HG03139 (cell line): ENCODE measurements at regions not wholly inside any gene's neighbourhood (a gene's known extent, or its start where the extent isn't known, plus 50 kb on each side); places are given as distances from the start of the nearest gene placed in this dataset.

Experiments used
- ATAC-seq: cut with Tn5 transposase; IDR thresholded peaks from one replicate; pipeline ENCODE4 v1.9.1; 2021; ENCODE audit not compliant: unreplicated experiment

DNA sequence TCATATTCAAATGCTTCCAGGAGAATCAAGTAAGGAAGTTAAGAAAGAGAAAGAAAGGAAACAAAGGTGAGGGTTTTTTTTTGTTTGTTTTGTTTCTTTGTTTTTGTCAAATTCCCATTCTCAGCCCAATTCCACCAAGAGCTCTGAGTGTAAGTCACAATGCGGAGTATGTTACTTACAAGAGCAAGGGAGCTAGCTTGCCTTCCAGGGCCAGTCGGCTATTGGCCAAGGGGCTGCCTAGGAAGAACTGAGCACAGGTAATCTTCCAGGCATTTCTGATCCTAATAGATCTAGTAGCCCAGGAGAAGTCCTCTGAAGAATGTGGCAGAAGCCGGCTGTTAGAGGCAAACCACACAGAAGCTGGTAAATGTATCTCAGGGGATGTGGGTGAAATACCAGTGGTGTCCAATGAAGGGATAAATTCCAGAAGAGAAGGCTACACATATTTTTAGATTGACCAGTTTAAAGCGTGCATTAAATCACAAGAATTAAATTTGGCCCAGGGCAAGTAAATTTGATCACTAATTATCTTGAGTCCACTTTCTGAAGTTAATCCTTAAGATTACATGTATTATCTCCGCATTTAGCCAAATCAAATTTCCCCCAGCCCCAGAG lies 239.6 kb upstream of the ADAMTS5 start:
- no peak for ATAC-seq

DNA sequence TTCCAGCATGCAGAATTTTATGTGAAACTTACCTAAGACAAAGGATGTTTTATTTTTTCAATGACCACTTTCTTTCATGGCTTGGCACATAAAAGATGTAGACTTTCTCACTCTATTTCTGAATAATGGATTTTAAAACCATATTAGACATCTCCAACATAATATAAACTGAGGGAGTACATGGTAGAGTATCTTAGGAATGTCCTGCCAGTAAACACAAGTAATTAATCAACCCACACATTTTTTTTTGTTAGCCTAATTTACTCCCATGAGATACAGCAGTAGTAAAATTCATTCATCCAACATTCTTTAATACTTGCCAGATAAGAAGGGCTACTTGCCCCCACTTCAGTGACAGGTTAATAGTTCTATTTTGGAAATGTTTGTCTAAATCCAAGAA lies 235.4 kb upstream of the ADAMTS5 start:
- ATAC-seq, result no peak

DNA sequence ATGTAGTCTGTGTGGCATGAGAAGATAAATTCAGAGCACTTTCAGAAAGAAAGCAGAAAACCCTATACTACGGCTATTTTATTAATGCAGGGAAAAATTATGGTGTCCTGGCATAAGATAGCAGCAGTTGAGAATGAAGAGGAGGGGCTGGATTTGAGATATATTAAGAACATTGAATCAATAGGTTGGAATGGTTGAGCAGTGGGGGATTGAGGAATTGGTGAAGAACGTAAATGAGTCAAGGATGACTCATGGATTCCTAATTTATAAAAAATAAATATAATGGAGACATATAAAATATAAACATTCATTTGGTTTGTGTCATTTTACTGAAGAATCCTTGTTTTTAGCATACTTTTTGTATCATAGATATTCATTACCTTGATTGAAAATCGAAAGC lies 234.3 kb upstream of the ADAMTS5 start:
- no peak for ATAC-seq

DNA sequence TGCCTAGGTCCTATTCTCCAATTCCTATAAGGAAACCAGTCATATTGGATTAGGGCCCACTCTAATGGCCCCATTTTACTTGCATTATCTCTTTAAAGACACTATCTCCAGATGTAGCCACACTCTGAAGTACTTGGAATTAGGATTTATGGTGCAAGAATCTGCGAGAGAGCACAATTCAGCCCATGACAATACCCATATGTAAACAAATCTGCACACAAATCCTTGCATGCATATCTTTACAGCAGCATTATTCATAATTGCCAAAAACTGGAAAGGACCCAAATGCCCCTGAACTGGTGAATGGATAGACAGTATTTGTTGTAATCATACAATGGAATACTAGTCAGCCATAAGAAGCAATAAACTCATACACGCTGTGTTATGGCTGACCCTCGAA lies 229.8 kb upstream of the ADAMTS5 start:
- ATAC-seq, result no peak

DNA sequence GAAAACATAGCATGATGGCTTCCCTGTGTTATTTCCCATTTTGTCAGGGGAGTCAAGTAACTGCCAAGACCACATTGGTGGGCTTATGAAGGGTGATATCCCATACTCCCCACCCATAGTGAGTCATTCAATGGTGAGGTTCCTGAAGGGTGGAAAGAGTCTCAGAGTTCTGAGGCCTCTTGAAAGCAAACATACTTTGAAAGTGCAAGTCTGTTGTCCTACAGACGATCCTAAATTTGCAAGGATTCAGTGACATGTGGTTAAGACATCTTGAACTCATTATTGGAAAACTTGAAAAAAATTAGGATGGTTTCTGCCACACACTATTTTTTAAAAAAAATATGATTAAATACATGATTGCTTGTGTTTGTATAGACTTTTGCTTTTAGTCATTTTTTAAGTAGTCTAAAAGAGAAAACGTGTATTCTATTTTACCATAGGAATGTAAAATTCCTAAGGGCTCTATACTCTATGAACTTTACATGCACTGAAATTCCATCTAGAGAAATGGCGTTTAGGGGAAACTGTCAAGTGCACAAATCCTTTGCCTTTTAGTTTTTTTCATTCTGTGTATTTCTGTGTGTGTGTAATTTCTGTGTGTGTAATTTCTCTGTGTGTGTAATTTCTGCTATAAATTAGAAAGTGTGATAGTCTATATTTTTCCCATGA lies 225.5 kb upstream of the ADAMTS5 start:
- no peak for ATAC-seq

DNA sequence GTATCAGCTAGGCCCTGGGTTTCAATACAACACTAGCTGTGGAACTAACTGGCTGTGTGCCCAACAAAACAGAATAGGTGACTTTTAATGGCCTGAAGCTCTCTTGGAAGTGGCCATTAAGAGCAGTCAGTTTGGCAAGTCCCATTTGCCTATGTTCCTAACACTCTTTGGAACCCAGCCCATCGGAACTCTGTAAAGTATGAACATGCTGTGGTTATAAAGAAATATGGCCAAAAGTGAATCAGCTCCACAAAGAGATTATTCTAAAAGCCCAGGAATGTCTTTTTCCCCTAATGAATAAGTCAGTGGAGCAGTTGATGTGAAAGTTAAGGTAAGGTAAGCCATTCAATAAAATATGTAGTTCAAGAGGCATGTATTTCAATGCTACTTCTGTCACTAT lies 223.7 kb upstream of the ADAMTS5 start:
- ATAC-seq, result no peak

DNA sequence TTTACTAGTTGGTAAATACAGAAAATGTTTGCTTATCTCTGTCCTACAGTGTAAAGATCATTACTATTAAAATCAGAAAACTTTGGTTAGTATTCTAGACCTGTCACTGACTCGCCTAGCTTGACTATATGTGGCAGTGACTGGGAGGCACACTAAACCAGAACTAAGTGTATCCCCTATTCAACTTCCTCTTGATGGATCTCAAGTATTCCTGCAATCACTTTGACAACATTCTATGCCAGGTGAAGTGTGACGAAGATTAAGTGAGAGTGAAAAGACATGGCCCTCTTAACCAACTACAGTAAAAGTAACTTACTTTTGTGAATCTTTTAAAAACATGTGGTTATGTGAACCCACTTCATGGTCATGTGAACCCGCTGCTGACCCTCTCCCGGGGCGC lies 223.0 kb upstream of the ADAMTS5 start:
- ATAC-seq, result no peak

DNA sequence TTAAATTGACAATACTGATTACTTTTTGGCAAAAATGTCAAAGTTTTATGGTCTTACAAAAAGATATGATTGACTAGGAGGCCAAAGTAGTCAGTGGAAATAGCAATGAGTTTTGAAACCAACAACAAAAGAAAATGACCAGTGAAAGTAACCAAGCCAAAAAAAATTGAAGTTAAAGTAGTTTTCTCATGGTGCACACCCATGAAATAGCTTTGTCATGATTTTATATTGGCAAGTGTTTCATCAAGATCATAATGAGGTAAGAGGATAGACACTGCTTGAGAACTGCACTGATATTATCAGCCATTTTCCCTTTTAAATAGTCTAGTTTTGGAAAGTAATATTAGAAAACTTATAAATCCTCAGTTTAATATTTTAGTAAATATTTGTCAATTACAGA lies 206.2 kb upstream of the ADAMTS5 start:
- no peak for ATAC-seq

DNA sequence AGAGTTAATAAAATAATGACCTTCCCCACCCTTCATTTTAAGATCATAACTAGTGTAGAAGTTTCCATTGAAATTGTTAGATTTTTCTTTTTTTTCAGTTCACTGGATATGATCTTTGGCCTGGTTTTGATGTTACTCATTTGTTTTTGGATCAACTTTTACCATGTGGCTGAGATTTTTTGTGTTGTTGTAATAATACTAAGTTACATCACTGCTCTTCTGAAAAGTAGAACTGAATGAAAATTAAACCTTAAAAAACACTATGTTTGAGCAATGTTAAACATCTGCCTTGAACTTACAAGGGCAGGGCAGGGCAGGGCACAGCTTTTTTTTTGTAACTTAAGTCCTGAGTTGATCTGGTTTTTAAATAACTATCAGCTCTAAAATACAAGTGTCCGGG lies 204.8 kb upstream of the ADAMTS5 start:
- ATAC-seq, result no peak

DNA sequence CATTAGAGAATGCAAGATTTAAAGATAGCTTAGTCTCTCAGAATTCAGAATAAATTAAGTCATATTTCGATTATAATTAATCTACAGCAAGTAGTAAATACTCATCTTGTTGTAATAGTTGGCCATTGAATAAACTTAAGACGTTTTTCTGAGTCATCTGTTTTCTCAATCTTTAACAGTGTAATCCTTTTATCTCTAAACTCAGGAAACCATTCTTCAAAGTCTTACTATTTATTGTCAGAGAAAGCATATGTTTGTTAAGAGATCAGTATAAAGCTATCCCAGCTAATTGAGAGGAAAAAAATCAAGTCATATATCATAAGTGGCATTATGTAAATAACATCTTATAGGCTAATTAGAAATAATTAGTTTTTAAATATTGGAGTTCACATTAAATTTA lies 201.2 kb upstream of the ADAMTS5 start:
- ATAC-seq, result no peak

DNA sequence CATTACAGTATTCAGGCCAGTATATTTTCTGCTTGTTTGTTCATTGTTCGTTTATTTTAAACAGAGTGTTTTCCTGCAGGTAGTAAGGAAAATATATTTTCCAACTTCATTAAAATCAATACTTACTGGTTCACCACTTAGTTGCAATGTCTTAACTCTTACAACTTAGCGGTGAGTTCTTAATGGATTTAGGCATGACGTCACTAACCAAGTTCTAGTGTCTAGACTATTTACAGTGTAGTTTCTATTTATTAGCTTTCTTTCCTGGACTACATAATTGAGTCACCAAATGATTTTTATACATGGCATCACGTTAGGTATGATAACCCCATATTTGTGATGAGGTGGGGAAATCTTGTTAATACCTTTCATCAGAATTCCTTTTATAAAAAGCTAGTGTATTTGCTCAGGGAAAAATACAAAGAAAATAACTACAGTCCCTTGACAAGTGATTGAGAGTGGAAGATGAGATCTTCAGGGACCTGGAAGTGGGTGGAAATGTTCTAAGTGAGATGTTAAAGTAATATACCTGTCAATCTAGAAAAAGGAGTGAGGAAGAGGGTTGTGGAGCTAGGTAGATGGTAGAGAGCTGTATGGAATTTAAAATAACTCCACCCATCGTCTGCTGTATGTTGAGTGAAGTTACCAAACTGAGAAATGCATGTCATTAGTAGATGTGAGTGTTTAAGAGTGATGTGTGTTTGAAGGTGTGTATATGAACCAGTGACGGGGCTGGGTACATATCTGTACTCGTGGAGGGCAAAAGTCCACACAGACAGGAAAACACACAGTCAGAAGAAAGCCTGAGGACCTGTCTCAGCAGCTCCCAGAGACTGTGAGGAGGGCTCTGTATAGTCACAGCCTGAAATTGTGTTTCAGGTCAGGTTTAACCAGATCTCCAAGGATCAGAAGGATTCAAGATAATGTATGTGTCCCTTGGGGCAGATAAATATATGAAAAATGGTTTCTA lies 197.6 kb upstream of the ADAMTS5 start:
- ATAC-seq, result no peak

DNA sequence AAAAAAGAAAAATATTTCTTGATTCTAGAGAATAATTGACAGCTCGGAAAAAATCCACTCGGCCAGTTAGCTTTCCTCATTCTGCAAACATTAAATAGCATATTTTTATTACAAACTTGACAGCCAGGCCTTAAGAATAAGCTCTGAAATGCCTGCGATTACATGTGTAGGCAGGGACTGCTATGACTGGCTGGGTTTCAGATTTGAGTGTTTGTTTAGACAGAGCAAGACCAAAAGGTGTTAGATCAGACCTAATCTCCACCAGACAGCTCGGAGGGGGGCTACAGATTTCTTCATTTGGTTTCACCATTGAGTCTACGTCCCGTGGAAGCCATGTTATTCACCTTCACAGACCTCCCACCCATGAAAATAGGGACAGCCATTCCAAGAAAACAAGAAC lies 192.1 kb upstream of the ADAMTS5 start:
- no peak for ATAC-seq

DNA sequence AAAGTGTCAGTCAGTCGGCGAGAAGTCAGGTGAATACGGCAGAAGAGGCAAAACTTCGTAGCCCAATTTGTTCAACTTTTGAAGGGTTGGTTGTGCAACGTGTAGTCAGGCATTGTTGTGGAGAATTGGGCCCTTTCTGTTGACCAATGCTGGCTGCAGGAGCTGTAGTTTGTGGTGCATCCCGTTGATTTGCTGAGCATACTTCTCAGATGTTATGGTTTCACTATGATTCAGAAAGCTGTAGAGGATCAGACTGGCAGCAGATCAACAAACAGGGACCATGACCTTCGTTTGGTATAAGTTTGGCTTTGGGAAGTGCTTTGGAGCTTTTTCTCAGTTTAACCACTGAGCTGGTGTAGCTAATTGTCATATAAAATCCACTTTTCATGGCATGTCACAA lies 190.2 kb upstream of the ADAMTS5 start:
- no peak for ATAC-seq

DNA sequence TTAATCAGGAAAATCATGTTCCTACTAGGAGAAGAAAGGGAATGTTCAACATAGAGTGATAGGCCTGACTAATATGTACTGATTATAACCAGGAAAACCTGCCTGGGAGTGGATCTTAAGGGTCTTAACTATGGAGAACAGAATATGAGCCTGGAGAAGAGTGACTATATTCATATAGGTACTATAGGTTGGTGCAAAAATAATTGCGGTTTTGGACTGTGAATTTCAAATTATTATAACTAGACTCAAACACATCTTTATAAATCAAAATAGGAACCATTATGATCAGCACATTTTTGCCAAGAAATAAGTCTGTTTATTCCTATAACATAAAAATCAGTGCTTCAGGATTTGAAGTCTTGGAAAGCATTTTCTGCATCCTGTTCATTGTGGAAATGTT lies 189.8 kb upstream of the ADAMTS5 start:
- no peak for ATAC-seq

DNA sequence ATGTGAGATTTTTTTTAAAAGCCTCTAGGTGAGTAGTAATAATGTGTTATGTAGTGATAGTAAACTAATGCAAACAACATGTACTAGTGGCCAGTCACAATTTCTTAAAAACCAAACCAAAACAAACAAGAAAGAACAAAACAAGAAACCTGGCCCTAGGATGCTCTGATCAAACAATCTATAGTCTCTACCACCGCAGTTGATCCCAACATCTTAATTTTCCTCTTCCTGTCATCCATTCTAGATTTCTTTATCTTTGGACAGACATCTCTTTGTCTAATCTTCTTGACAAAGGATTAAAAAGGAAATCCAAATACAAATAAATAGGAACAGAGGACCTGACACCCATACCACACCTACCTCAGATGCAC lies 188.2 kb upstream of the ADAMTS5 start:
- ATAC-seq, result no peak

DNA sequence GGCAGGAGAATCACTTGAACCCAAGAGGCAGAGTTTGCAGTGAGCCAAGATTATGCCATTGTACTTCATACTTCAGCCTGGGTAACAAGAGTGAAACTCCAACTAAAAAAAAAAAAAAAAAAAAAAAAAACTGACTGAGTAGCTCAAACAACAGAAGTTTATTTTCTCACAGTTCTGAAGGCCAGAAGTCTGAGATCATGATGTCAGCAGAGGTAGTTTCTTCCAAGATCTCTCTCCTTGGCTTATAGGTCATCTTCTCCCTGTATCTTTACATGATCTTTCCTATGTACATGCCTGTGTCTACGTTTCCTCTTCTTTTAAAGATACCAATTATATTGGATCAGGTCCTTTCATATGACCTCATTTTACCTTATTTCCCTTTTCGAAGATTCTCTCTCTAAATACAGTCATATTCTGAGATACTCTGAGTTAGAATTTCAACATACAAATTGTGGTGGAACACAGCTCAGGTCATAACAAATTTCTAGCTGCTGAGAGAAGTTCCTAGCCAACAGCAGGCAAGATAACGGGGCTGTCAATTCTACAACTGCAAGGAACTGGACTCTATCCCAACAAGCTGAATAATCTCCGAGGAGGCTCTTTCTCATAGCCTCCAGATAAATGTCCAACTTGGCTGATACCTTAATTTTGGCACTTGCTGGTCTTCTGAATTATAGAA lies 187.7 kb upstream of the ADAMTS5 start:
- no peak for ATAC-seq

DNA sequence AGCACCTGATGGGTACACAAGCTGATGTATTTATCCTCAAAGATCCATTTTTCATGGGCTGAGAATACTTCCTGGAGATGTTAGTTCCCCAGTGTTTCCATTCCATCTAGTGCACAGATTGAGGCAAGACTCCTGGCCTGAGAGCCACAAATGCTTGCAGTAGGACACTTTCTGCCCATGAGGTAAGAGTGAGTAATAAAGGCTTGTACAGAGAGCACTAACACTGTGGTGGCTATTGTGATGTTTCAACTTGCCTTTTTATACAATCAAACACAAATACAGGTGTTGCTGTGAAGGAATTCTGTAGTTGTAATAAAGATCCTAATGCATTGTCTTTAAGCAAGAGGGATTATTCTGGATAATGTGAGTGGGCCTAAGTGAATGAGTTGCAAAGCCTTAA lies 186.1 kb upstream of the ADAMTS5 start:
- ATAC-seq, result no peak

DNA sequence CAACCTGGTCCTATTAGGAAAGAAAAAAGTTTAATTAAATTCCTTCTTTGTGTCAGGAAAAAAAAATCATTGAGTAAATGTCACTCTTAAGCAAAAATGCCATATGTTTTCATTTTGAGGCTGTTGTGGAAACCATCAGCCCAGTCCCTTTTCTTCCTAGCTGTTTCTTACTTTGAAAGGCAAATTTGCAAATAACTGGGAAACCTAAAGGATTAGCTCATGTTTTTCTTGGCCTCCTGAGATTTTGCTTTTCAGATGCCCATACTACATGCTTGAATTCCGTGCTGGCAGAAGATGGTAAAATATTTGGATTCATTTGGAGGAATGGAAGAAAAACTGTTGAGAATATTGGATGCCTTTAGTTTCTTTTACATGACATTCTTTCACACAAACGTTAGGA lies 182.1 kb upstream of the ADAMTS5 start:
- no peak for ATAC-seq

DNA sequence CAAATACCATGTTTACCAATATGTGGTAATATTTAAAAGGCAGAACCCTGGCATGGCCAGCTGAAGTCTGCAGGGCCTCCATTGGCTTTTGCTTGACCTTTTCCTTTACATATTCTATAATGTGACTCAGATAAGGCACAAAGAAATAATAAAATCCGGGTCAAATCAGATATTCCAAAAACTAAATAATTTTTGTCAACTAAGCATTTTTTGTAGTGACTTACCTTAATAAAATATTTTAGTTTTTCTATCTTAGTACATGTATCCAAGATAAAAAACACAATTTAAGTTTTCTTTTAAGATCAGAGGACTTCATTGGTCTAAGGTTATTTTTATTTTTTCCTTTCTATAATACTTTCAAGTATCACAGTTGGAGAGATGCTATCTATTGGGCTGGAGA lies 179.4 kb upstream of the ADAMTS5 start:
- no peak for ATAC-seq

DNA sequence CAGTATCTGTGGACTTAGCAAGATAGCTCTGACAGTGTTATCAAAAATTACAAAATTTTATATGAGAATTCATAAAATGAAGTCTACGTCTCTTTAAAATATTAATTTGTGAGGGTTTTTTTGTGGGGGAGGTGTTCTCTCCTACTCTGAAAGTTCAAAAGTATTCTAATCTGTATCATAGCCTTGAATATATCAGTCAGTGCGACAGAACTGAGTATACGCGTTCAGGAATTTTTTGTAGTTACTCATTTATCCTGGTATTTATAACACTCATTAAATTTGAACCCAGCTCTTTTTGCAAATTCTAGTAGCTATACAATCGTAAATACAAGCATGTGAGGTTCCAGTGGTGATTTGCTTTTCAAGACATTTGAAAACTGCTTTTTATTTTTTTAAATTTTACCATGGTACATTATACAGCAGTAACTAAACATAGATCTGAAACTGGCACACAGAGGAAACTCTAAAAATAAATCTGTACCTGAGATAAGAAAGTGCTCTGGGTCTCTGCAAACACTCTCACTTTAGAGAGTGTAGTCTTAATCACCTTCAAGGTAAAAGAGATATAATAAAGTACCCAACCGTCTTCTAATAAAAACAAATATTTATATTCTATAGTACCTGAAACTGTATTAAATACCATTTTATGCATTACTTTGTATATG lies 178.4 kb upstream of the ADAMTS5 start:
- ATAC-seq, result no peak

DNA sequence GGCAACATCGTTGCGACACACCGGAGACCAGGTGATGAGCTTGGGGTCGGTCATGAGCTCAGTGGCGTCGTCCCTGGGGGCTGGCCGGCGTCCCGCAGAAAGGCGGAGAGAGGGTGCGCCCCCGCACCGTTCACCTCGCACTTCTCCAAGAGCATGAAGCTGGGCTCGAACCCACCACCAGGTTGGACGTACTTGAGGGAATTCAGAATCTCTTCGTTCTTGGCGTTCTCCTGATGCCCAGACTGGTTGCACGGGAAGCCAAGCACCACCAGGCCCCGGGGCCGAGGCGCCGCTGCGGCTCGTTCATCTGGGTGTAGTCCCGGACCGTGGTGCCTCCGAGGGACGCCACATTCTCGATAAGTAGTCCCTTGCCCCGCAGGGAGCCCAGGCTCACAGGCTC lies 176.6 kb upstream of the ADAMTS5 start:
- ATAC-seq, result no peak
